HUES48 (cell line): ENCODE measurements at regions not wholly inside any gene's neighbourhood (a gene's known extent, or its start where the extent isn't known, plus 50 kb on each side); places are given as distances from the start of the nearest gene placed in this dataset.
"Not testable (repeated sequence)": the region's sequence is repeated elsewhere in the genome, so short reads cannot be mapped to it uniquely, and the experiment has no call there.

Experiments
- H3K27ac ChIP-seq: one replicate; pipeline ENCODE4 v1.7.0; 2013; ENCODE audit warnings: low read depth, low read length, inconsistent platforms
- H3K27me3 ChIP-seq: 2 replicates; pipeline ENCODE4 v1.6.1; 2013; ENCODE audit warnings: mild to moderate bottlenecking, low read length; ENCODE audit not compliant: control insufficient read depth, insufficient read depth
- H3K36me3 ChIP-seq: 2 replicates; pipeline ENCODE4 v1.6.1; 2013; ENCODE audit warnings: low read length; ENCODE audit not compliant: control insufficient read depth, insufficient read depth
- H3K4me1 ChIP-seq: 2 replicates; pipeline ENCODE4 v1.6.1; 2013; ENCODE audit warnings: mild to moderate bottlenecking, low read length; ENCODE audit not compliant: control insufficient read depth, insufficient read depth
- H3K4me3 ChIP-seq: 2 replicates; pipeline ENCODE4 v1.5.1; 2013; ENCODE audit warnings: mild to moderate bottlenecking, low read depth, low read length
- H3K9ac ChIP-seq: 2 replicates; pipeline ENCODE4 v1.6.1; 2013; ENCODE audit warnings: mild to moderate bottlenecking, low read depth, low read length, moderate library complexity
- H3K9me3 ChIP-seq: 2 replicates; pipeline ENCODE4 v1.6.1; 2013; ENCODE audit warnings: low read length; ENCODE audit not compliant: control insufficient read depth, insufficient read depth

DNA sequence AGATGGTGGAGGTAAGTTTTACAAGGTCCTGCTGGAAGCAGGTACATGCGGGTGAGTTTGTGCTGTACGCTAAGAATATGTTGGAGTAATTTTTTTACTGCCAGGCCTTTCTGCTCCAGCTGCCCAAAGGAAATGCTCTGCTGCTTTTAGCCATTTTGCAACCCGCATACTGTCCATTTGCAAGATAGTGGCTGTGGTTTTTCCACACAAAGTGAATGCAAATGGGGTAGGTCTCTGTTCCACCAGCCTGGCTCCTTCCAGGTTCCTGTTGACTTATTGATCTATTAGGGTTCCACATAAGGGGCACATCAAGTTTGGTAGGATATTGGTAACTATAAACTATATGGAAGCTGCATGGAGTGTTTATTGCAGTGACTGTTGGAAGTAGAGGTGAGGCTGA is 227.1 kb downstream of the SI start:
- H3K9ac ChIP-seq = no peak overlapping the region
- H3K36me3 ChIP-seq = no peaks in the 10 kb centered on the region
- H3K27me3 ChIP-seq = no peaks in the 10 kb centered on the region
- H3K27ac ChIP-seq = no peak overlapping the region
- H3K4me3 ChIP-seq = peak overlapping the region; percentile 30; the same call in 1 of the 2 replicates
- no peaks in the 10 kb centered on the region for H3K9me3 ChIP-seq
- peaks cover 26% of the 10 kb centered on the region for H3K4me1 ChIP-seq

DNA sequence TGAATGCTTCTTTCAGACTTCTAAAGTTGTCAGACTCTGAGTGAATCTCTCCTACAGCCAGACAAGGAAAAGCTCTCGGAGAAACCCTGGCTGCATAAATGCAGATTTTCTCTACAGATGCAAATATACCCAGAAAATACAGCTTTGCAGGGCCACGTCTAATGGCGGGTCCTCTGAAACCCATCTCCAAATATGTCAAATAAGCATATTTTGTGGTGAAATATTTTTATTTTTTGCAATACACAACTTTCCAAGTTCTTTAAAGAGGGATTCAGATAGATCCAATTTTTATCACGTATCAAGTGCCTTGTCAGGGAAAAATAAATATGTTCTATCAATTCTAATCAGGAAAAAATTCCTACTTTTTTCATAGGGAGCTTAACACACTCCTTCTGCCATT is 229.4 kb downstream of the SI start:
- H3K27ac ChIP-seq = no peak overlapping the region
- no peaks in the 10 kb centered on the region for H3K27me3 ChIP-seq
- H3K9me3 ChIP-seq = no peaks in the 10 kb centered on the region
- H3K4me1 ChIP-seq = peaks cover 39% of the 10 kb centered on the region
- no peaks in the 10 kb centered on the region for H3K36me3 ChIP-seq
- no peak overlapping the region for H3K4me3 ChIP-seq
- H3K9ac ChIP-seq = no peak overlapping the region

DNA sequence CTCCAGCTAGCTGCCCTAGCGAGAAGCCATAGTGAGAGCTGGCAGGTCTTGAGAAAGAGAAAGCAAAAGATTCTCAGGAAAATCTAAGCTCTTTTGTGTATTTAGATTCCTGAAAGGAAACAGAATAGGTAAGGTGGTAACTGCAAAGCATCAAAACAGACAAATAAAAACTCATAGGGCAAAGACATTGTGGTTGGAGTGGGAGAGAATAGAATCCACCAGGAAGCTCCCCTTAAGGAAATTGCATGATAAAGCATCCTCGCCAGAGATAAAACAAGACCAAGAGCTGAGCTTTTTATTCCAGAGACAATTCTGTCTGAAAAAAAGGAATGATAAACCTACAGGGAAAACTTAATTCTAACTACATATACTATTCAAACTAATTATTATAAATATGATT is 232.6 kb downstream of the SI start:
- Histone ChIP-seq H3K4me1 (peaks cover 44% of the 10 kb centered on the region), H3K4me3 (no peak overlapping the region), H3K27ac (peak overlapping the region; percentile 46), H3K36me3 (no peaks in the 10 kb centered on the region), H3K9me3 (no peaks in the 10 kb centered on the region), H3K27me3 (no peaks in the 10 kb centered on the region), H3K9ac (no peak overlapping the region)

DNA sequence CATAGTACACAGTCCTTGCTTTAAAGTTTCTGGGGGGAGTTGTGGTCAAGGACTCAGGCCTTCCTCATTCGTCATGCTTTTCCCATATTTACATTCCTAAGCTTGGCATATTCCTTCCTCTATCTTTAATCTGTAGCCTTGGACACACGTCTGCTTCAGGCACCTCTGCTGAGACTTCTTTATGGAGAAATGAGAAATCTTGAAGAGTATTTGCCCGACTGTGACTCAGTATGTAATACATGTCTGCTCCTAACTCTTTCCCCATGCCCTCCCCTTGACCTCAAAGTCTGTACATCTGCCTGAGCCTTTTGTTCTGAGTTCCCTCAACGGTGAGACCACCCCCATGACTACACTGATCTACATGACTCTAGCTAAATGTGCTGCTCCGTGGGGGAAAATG is 246.1 kb downstream of the SI start:
- Histone ChIP-seq H3K27ac (no peak overlapping the region), H3K4me1 (no peaks in the 10 kb centered on the region), H3K4me3 (no peak overlapping the region), H3K9me3 (no peaks in the 10 kb centered on the region), H3K27me3 (no peaks in the 10 kb centered on the region), H3K9ac (no peak overlapping the region), H3K36me3 (no peaks in the 10 kb centered on the region)

DNA sequence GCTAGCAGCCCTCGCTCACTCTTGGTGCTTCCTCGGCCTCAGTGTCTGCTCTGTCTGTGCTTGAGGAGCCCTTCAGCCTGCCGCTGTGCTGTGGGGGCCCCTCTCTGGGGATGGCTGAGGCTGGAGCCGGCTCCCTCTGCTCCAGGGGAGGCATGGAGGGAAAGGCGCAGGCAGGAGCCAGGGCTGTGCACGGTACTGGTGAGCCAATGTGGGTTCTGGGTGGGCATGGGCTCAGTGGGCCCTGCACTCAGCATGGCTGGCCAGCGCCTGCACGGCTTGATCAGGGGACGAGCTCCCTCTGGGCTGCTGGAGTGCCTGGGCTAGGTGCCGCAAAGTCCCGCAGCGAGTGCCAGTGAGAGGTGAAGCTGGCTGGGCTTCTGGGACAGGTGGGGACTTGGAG is 260.0 kb downstream of the SI start:
- Histone ChIP-seq H3K9ac (no peak overlapping the region), H3K27ac (no peak overlapping the region), H3K27me3 (no peaks in the 10 kb centered on the region), H3K9me3 (peaks cover 3% of the 10 kb centered on the region), H3K36me3 (no peaks in the 10 kb centered on the region), H3K4me3 (no peak overlapping the region), H3K4me1 (no peaks in the 10 kb centered on the region)

DNA sequence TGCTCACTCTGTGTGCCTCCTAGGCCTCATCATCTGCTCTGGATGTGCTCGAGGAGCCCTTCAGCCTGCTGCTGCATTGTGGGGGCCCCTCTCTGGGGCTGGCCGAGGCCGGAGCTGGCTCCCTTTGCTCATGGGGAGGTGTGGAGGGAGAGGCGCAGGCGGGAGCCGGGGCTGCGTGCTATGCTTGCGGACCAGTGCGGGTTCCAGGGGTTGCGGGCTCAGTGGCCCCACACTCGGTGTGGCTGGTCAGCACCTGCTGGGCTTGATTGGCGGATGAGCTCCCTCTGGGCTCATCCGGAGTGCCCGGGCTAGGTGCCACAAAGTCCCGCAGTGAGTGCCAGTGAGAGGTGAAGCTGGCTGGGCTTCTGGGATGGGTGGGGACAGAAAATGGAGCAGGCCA is 264.2 kb downstream of the SI start:
- Histone ChIP-seq H3K36me3 (no peaks in the 10 kb centered on the region), H3K27me3 (no peaks in the 10 kb centered on the region), H3K27ac (no peak overlapping the region), H3K4me1 (no peaks in the 10 kb centered on the region), H3K4me3 (no peak overlapping the region), H3K9ac (no peak overlapping the region), H3K9me3 (peaks cover 3% of the 10 kb centered on the region)

DNA sequence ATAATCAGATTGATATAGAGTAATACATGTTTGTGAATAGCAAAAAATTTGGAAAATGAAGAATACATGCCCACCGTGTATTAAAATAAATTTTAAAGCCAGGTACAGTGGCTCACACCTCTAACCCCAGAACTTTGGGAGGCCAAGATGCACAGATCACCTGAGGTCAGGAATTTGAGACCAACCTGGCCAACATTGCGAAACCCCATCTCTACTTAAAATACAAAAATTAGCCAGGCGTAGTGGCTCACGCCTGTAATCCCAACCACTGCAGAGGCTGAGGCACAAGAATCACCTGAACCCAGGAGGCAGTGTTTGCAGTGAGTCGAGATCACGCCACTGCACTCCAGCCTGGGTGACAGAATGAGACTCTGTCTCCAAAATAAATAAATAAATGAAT is 266.3 kb downstream of the SI start:
- Histone ChIP-seq H3K9ac (no peak overlapping the region), H3K9me3 (no peaks in the 10 kb centered on the region), H3K27ac (no peak overlapping the region), H3K4me1 (no peaks in the 10 kb centered on the region), H3K4me3 (no peak overlapping the region), H3K36me3 (no peaks in the 10 kb centered on the region), H3K27me3 (no peaks in the 10 kb centered on the region)

DNA sequence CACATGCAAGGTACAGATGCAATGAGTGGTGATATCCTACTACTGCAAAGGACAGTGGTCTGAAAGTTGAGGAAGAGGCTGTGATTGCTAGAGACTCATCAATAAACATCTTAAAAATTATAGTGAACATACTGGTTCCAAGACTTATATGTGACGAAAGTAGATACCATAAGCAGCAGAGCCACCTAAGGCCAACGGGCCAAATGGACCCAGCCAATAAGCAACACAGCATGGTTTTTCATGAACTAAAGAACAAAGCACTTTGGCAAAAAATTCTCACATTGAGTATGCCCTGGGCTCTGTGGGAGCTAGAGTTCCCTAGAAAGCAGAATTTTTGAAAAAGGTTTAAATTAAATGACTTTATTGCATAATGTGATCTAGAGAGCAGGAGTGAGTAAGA is 272.1 kb downstream of the SI start:
- Histone ChIP-seq H3K4me3 (no peak overlapping the region), H3K27ac (no peak overlapping the region), H3K9me3 (no peaks in the 10 kb centered on the region), H3K27me3 (no peaks in the 10 kb centered on the region), H3K4me1 (peaks cover 3% of the 10 kb centered on the region; the same call in 1 of the 2 replicates), H3K9ac (no peak overlapping the region), H3K36me3 (no peaks in the 10 kb centered on the region)

DNA sequence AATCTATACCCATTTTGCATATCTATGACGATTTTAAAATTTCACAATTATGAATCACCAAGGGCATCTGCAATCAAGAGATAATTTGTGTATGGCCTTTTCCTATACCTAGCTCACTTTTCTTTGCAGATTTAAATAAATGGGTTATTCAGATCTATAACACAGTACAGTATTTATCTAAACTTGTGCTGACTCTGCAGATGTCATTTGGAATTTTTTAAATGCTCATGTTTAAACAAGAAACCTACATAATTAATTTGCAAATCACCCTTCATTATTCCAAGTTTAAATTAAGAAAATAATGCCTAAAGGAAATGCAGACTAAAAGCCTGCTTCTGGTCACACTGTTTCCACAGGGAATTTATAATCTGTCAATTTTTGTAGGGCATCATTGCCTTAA is 284.2 kb downstream of the SI start:
- H3K4me1 ChIP-seq = no peaks in the 10 kb centered on the region
- H3K4me3 ChIP-seq = no peak overlapping the region
- H3K9ac ChIP-seq = no peak overlapping the region
- H3K27ac ChIP-seq = no peak overlapping the region
- H3K36me3 ChIP-seq = no peaks in the 10 kb centered on the region
- no peaks in the 10 kb centered on the region for H3K9me3 ChIP-seq
- H3K27me3 ChIP-seq = no peaks in the 10 kb centered on the region

DNA sequence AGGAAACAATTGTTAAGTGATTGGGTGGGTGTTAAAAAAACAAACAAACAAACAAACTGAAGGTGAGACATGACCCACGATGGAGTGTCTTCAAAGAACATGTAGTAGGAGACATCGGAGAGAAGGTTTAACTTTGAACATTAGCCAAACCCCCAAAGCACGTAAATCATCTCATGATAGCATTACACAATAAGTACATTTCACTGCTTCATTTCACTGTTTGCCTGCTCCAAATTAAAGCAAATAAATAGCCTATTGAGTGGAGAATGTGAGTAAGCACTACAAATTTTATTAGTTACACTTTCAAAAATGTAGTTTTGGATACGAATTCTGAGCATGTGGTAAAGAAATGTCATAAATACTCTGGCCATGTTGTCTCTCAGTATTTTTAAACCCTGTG is 287.0 kb downstream of the SI start:
- Histone ChIP-seq H3K4me1 (no peaks in the 10 kb centered on the region), H3K9me3 (peaks cover 7% of the 10 kb centered on the region; the same call in 1 of the 2 replicates), H3K9ac (no peak overlapping the region), H3K27ac (no peak overlapping the region), H3K36me3 (no peaks in the 10 kb centered on the region), H3K4me3 (no peak overlapping the region), H3K27me3 (no peaks in the 10 kb centered on the region)

DNA sequence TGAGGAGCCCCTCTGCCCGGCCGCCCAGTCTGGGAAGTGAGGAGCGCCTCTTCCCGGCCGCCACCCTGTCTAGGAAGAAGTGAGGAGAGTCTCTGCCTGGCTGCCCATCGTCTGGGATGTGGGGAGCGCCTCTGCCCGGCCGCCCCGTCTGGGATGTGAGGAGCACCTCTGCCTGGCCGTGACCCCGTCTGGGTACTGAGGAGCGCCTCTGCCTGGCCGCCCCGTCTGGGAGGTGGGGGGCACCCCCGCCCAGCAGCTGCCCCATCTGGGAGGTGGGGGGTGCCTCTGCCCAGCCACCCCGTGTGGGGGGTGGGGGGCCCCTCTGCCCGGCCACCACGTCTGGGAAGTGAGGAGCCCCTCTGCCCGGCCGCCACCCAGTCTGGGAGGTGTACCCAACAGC is 293.9 kb downstream of the SI start:
- H3K4me1 ChIP-seq, H3K27me3 ChIP-seq, H3K36me3 ChIP-seq, H3K9ac ChIP-seq, H3K27ac ChIP-seq, H3K4me3 ChIP-seq: not testable (repeated sequence)
- H3K9me3 ChIP-seq = peaks cover 14% of the 10 kb centered on the region; the same call in 1 of the 2 replicates

DNA sequence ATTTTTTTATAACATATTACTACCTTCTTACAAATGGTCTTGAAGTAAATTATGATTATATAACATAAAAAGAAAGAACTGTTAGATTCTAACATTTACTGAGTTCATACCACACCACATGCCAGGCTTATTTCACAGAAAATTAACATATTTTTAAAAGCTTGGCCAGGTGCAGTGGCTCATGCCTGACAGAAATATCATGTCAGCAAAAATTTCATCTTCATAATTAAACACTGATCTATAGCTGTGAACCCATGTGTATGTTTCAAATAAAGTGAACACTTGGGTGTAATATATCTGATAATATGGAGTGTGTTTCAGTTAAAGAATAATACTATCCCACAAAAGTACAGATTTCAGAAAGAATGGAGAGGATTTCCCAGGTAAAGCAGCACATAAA is 296.5 kb downstream of the SI start:
- H3K9me3 ChIP-seq = peaks cover 13% of the 10 kb centered on the region; the same call in 1 of the 2 replicates
- no peaks in the 10 kb centered on the region for H3K36me3 ChIP-seq
- H3K27me3 ChIP-seq = no peaks in the 10 kb centered on the region
- no peak overlapping the region for H3K4me3 ChIP-seq
- H3K4me1 ChIP-seq = no peaks in the 10 kb centered on the region
- H3K27ac ChIP-seq = no peak overlapping the region
- no peak overlapping the region for H3K9ac ChIP-seq
